ENCODE measurements at regions not wholly inside any gene's neighbourhood (a gene's known extent, or its start where the extent isn't known, plus 50 kb on each side); places are given as distances from the start of the nearest gene placed in this dataset. TPM values are rescaled to one million over a fixed set of nuclear protein-coding genes. Genes with fewer than 3 reads are reported as not detected.
"Not testable (repeated sequence)": the region's sequence is repeated elsewhere in the genome, so short reads cannot be mapped to it uniquely, and the experiment has no call there.

DNA sequence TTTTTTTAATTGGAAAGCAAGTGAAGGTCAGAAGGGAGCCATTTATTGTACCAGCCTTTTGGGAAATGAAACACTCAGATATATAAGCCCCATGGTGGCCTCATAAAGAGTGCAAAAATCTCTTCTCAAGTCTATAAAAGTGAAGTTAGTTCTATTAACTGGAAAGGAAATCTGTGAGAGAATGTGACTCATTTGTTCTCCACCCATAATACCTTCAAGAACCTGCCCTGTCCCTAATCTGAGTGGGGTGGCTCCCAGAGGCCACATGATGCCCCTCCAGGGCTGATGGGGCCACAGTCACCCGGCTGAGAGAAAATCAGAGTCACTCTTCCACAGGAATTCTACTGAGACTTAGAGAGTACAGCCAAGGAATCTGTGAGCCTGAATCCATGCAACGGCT lies 65.8 kb upstream of the SERP2 start:
- no peak for DNase-seq

DNA sequence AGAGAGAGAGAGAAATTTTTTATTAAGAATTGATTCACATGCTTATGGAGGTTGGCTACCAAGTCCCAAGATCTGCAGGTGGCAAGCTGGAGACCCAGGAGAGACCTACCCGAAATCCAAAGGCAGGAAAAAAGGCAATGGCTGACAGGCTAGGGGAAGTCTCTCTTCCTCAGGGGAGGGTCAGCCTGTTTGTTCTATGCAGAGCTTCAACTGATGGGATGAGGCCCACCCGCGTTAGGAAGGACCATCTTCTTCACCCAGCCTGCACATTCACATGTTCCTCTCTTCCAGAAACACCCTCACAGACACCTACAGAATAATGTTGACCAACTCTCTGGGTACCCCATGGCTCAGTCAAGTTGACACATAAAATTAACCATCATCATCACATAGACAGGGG lies 65.3 kb upstream of the SERP2 start:
- no peak for DNase-seq

DNA sequence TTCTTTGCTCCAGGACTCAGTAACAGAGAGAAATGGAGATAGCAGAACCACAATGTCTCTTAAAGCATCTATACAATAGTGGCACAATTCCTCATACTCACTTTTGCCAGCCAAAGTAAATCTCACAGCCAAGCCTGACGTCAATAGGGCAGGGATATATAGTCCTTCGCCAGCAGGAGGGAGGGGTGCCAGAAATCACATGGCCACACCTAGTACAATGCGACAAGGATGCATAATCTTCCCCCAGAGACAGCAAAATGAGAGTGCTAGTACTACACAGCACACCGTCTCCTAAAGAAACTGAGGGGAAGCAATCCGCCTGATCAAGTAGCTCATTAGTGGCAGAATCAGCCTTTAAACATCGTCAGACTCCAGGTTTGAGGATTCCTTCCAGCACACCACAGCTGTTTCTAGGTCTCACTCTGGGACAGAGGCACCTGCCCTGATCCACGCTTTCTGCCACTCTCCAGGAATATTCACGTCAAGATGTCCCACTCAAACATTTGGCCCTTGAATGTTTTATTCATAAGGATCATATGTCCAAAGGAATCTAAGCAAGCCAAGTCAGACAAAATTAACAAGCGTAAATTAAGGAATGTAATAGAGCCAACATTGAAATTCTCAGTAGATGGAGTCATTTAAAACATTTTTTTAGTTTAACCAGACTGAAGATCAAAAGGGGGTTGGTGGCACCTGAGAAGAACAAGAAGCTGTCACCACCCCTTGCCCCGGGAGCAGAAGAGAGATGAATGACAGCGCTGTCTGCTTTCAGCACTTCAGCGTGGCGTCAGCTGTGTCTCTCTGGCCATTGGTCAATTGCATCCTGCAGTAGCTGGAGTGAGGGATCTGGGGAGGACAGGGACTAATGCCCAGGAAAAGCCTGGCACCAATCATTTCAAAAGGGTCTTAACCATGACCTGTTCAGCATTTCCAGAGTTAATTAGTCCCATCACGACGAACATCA lies 63.5 kb upstream of the SERP2 start:
- DNase-seq = peak; percentile 77

DNA sequence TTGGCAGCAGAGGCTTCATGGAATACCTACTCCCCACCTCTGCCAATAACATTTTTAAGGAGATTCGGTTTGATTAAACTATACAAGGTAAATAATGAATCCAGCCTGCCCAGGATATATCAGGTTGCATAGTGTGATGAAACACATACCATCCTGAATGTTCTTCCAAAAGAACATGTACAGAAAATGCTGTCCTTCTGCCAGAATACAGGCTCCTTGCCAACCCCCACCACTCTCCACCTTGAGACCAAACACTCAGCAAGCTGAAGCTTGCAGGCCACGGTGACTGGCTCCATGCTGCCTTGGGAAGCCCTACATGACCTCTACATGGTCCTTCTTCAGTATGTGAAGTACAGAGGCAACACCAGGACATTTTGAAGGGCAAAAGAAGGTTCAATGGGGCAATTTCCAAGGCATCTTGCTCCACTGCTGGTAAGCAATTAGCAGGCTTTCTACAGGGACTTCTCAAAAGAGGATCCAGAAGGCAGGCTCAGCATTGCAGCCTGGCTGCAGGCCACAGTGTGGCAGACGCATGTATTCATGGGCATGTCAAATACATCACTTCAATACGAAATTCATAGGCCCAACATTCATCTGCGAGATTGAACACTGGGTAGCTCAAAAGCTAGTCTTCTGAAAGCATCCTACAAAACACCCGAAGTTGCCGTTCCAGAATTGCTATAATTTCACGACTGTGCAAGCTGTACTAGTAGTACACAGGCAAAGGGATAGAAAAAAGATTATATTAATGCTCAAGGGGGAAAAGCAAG lies 62.4 kb upstream of the SERP2 start:
- DNase-seq = peak; percentile 45

DNA sequence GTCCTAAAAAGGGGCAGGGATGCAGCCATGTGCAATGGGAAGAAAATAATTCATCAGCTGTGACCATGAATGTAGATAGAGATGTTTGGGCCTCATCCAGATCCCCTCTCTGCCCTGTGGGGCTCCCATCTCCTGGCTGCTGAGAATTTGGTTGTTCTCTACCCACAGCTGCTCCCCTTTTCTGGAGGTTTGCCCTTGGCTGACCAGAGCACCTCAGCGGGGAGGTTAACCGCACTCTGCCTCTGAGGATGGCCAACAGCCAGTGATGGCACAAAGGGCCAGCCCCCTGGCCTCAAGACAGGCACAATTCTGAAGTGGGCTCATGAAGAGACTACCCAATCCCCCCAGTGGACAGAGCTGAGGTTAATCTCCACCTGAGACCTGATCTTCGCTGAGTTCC lies 61.5 kb upstream of the SERP2 start:
- no peak for DNase-seq

DNA sequence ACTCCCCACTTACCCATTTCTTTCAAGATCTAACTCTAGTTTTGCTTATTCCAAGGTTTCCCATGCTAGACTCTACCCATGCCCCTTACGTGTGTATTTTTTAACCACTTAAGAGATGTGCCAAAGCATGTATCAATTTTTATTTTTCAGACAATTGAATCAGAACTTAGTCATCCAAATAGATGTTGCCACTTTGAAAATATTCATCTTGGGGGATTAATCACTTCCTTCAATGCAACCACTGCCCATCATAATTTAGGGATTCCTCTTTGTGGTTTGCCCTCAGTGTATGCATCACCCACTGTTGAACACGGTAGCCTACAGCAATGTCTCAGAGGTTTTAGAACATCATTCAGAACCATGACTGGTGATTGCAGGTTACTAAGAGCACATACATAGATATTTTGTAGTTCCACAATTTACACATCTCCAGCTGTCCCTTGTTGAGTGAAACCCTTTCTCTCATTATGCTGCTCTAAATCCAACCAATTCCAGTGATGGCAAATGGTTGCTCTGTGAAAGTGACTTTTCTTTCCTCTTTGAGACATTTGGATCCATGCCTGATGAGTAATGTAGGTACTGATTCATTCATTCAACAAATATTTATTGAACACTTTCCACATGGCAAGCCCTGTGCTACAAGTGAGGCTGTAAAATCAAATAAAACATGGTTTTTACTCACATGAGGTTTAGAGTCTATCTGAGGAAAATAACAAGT lies 60.6 kb upstream of the SERP2 start:
- peak; percentile 50 for DNase-seq

DNA sequence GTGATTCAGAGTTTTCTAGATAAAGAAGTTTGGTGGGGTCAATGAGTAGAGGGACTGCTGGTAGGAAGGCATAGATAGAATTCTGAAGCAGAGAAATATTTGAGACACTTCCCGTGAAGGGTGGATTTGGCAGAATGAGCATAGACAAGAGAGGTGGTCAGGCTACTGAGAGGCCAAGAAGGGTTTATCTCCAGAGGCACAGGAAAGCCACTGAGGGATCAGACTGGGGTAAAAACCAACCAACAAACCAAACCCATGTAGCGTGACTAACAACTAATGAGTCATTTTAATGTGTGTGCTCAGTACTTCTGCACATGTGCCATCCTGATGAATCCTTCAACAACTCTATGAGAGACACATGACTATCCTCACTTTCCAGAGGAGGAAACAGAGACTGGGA lies 60.0 kb upstream of the SERP2 start:
- no peak for DNase-seq

DNA sequence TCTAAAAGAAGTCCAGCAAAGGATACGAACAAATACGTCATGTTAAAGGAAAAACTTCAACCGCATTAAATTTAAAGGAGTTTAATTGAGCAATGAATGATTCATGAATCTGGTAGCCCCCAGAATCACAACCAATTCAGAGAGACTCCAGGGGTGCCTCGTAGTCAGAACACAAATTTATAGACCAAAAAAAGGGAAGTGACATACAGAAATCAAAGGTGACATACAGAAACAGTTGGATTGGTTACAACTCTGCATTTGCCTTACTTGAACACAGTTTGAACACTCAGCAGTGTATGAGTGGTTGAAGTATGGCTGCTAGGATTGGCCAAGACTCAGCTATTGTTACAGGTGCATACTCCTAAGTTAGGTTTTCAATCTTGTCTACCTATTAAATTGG lies 59.5 kb upstream of the SERP2 start:
- not testable (repeated sequence) for DNase-seq

DNA sequence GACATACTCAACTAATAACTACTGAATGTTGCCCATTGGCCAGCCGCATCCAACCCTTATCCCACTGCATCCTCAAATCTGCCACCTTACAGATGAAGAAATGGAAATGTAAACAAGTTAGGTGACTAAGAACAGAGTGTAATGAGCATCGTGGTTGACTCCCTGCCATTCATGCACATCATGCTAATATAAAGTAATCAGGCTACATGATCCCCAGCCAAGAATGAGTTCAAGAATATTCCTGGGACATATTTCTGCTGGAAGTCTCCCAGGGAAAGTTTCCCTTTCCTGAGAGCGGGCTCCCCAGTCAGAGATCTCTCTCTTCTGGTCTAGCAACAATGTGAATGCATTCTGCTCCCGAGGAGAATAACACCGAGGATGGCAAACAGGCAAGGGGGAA lies 55.9 kb upstream of the SERP2 start:
- no peak for DNase-seq

DNA sequence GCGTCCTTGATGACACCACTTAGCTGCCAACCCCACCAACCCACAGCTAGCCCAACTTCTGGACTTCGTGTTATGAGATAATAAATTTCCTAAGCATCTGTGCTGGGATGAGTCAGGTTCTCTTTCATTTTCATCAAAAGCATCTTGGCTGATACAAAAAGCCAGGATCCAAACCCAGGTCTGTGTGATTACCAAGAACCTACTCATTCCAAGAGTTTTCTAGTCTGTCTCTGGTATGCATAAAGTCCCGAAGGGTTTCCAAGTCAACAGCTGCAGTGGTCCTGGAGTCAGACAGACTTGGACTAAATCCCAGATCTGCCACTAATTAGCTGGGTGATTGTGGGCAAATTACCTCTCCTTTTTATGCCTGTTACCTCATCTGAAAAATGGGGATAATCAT lies 55.5 kb upstream of the SERP2 start:
- DNase-seq = no peak

DNA sequence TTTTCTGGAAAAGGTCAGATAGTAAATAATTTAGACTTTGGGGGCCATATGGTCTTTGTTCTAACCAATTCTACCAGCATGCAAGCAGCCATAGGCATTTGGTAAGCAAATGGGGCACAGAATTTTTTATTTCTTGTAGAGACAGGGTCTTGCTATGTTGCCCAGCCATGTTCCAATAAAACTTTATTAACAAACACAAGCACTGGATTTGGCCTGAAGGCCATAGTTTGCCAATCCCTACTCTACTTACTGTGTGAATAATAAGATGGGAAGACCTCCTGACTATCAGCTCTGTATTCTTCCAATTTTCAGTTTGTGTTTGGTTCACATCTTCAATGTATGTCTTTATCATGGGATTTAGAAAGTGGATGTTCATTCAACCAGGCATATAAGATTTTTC lies 53.0 kb upstream of the SERP2 start:
- no peak for DNase-seq

DNA sequence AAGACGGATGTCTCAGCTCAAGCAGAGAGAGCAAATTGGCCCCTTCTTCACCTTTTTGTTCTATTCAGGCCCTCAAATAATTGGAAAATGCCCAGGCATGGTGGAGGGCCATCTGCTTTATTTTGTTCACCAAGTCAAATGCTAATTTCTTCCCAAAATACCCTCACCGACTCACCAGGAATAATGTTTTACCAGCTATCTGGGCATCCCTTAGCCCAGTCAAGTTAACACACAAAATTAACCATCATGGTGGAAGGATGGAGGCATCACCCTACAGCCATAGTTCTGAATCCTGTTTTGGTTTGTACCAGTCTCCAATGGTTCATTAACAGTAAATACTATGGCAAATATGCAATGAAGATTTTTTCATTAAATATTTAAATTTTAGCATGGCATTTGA lies 51.7 kb upstream of the SERP2 start:
- DNase-seq = no peak

DNA sequence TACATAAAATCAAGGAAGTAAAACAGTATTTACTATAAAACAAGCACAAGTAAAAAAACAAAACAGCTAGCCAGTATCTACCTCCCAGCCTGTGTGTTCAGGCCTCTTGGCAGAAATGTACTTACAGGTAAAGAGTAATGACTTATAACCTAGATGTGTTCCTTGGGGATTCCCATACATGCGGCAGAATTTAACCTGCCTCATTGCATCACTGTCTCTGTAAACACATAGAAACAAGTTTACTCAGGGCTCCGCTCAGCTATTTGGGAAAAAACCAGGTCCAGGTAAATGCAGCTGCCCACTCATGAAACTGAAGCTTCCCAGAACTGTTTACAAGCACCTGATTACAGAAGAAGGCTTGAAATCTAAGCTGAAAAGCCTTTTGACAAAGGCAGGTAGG lies 50.7 kb upstream of the SERP2 start:
- DNase-seq = no peak

DNA sequence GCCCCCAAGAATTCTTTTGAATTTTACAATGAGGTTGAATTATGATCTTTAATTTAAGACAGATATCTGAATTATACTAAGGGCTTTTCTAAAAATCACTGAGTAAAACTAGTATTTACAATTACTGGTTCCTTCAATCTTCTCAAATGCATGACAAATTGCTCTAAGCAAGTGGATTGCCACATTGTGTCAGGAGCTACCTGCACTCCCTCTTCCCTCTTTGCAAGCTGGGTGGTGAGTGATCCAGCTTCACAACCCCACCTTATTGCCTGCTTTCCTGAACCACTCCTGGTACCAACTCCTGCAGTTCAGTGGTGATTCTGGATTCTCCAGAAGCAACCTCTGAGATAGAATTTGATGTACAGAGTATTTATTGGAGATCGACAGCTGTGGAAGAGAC lies 49.9 kb upstream of the SERP2 start:
- no peak for DNase-seq

Small RNA genes in the stretch of these regions (small RNA-seq; reads per million reads assigned to genes)
- gene MIR8079 (ENCODE audit: low replicate concordance) = not detected
